ENCODE measurements at regions not wholly inside any gene's neighbourhood (a gene's known extent, or its start where the extent isn't known, plus 50 kb on each side); places are given as distances from the start of the nearest gene placed in this dataset.

DNA sequence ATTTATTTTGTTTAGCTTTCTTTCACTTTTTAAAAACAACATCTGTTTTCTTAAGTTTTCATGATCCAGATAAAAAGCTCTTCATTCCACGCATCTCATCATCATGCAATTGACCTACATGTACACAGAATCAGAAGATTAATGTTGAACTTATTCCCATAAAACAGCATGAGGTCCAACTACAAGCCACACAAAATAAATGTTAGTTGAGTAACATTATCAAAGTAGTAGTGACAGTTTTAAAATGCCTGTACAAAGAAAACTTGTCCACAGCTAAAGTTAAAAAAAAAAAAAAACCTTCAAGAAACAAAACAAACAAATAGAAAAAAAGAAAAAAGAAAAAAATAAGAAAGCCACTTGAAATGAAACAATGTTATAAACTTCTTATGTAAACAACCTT, 846.3 kb downstream of the TLE1 start:
- 96% methylated on average over 1 of the region's 1 CpG for WGBS
- DNase-seq (ENCODE audit: low read depth in 6 of 9, low spot score in 9 of 9) = no peak
- H3K4me3 ChIP-seq (ENCODE audit: low read length in 2 of 2) = no peak overlapping the region
- no peaks in the 10 kb centered on the region for H3K4me1 ChIP-seq (ENCODE audit: control insufficient read depth in 2 of 2, insufficient read depth in 2 of 2, low read length in 2 of 2)
- H3K9me3 ChIP-seq (ENCODE audit: control insufficient read depth in 2 of 2, insufficient read depth in 1 of 2, low read length in 1 of 2) = no peaks in the 10 kb centered on the region
- H3K36me3 ChIP-seq (ENCODE audit: control insufficient read depth in 2 of 2, insufficient read depth in 2 of 2, low read length in 1 of 2) = no peaks in the 10 kb centered on the region
- H3K27ac ChIP-seq (ENCODE audit: low read depth in 1 of 2, low read length in 1 of 2) = no peak overlapping the region
- no peaks in the 10 kb centered on the region for H3K27me3 ChIP-seq (ENCODE audit: control insufficient read depth in 2 of 2, insufficient read depth in 1 of 2, low read length in 1 of 2)

DNA sequence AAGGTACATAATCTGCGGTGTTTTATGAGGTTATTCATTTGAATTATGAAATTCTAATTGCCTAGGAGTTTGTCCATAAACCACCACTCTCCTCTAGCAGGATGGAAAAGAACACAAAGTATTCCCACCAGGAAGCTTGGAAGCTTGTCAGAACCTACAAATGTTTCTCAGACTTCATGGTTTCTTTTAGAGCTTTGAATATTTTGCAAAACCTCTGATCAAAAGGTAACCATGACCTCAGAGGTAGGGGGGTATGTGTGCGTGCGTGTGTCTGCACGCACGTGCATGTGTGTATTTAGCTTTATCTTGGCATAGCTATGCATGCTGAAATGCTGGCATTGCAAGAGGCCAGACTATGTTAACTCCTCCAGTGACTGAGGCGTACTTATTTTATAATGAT, 847.0 kb downstream of the TLE1 start:
- Histone ChIP-seq H3K4me1 (ENCODE audit: control insufficient read depth in 2 of 2, insufficient read depth in 2 of 2, low read length in 2 of 2) (no peaks in the 10 kb centered on the region), H3K27ac (ENCODE audit: low read depth in 1 of 2, low read length in 1 of 2) (no peak overlapping the region), H3K27me3 (ENCODE audit: control insufficient read depth in 2 of 2, insufficient read depth in 1 of 2, low read length in 1 of 2) (no peaks in the 10 kb centered on the region), H3K4me3 (ENCODE audit: low read length in 2 of 2) (no peak overlapping the region), H3K9me3 (ENCODE audit: control insufficient read depth in 2 of 2, insufficient read depth in 1 of 2, low read length in 1 of 2) (no peaks in the 10 kb centered on the region), H3K36me3 (ENCODE audit: control insufficient read depth in 2 of 2, insufficient read depth in 2 of 2, low read length in 1 of 2) (no peaks in the 10 kb centered on the region)
- 93% methylated on average over 6 of the region's 6 CpGs for WGBS
- DNase-seq (ENCODE audit: low read depth in 6 of 9, low spot score in 9 of 9) = peak in 1 of 9 donors; percentile 0

DNA sequence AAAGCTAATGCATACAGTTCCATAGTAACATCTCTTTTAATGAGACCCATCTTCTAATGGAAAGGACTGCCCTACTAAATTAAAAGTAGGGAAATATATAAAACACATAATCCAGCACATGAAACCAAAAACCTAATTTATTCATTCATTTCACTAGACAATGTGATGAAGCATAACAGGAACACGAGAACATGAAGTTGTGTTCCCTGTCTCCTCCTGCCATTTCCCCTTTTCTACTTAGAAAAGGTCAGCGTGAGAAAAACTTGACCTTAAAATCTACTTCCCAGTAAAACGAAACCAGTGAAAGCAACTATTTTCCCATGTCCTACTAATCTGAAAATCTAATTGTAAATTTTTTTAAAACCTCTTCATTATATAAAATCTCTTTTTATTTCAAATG, 847.5 kb downstream of the TLE1 start:
- no peaks in the 10 kb centered on the region for H3K4me1 ChIP-seq (ENCODE audit: control insufficient read depth in 2 of 2, insufficient read depth in 2 of 2, low read length in 2 of 2)
- no peaks in the 10 kb centered on the region for H3K27me3 ChIP-seq (ENCODE audit: control insufficient read depth in 2 of 2, insufficient read depth in 1 of 2, low read length in 1 of 2)
- H3K36me3 ChIP-seq (ENCODE audit: control insufficient read depth in 2 of 2, insufficient read depth in 2 of 2, low read length in 1 of 2) = no peaks in the 10 kb centered on the region
- H3K27ac ChIP-seq (ENCODE audit: low read depth in 1 of 2, low read length in 1 of 2) = no peak overlapping the region
- H3K4me3 ChIP-seq (ENCODE audit: low read length in 2 of 2) = no peak overlapping the region
- H3K9me3 ChIP-seq (ENCODE audit: control insufficient read depth in 2 of 2, insufficient read depth in 1 of 2, low read length in 1 of 2) = no peaks in the 10 kb centered on the region
- WGBS = 51% methylated on average over 3 of the region's 3 CpGs
- DNase-seq (ENCODE audit: low read depth in 6 of 9, low spot score in 9 of 9) = no peak

DNA sequence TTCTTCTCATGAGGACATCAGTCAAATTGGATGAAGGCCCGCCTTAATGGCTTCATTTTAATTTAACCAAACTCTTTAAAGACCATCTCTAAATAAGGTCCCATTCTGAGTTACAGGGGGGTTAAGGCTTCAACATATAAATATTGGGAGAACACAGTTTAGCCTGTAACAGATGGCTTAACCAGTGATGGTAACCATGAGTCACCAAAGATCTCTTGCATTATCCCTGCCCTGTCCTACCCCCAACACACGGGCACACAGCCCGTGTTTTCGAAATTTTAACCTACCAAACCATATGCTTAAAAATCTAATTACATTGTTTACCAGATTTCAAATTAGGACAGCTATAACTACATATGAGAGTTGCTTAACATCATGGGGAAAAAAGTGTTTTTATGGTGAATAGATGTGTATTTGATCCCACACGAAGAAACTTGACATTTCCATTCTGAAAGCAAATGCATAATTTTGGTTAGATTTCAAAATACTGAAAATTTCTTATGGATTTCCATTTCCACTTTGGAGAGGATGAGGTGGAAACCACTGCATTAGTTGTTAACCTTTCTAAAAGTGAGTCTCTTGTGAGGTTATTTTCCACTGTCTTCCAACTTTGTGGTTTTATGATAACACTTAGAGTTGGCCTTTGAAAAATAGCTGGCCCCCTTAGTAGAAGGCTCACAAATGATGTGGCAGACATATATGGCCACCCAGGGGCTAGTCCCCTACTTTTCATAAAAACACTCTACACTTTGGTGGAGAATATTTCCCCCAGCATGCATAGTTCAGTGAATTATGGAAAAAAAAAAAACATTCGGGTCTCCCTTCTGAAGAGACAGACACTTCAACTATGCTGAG, 849.3 kb downstream of the TLE1 start:
- Histone ChIP-seq H3K4me1 (ENCODE audit: control insufficient read depth in 2 of 2, insufficient read depth in 2 of 2, low read length in 2 of 2) (no peaks in the 10 kb centered on the region), H3K27ac (ENCODE audit: low read depth in 1 of 2, low read length in 1 of 2) (no peak overlapping the region), H3K4me3 (ENCODE audit: low read length in 2 of 2) (no peak overlapping the region), H3K27me3 (ENCODE audit: control insufficient read depth in 2 of 2, insufficient read depth in 1 of 2, low read length in 1 of 2) (no peaks in the 10 kb centered on the region), H3K36me3 (ENCODE audit: control insufficient read depth in 2 of 2, insufficient read depth in 2 of 2, low read length in 1 of 2) (no peaks in the 10 kb centered on the region), H3K9me3 (ENCODE audit: control insufficient read depth in 2 of 2, insufficient read depth in 1 of 2, low read length in 1 of 2) (no peaks in the 10 kb centered on the region)
- WGBS = 93% methylated on average over 6 of the region's 6 CpGs
- DNase-seq (ENCODE audit: low read depth in 6 of 9, low spot score in 9 of 9) = no peak

DNA sequence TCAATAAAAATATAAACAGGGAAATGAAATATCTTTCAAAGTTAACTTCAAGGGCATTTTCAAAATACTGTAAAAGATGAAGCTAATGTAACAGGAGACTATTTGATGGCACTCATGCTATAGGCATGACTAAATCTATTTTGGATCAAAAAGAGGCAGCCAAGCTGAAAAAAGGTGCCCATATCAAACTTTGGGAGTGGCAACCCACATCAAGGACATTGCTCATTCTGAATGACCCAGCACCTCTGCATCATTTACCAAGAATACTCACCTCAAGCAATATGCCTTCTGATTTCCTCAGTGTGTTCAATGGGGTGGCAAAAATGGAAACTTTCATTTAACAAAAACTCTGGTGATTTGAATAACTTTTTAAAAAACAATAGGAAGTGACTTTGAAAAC, 853.3 kb downstream of the TLE1 start:
- no peaks in the 10 kb centered on the region for H3K4me1 ChIP-seq (ENCODE audit: control insufficient read depth in 2 of 2, insufficient read depth in 2 of 2, low read length in 2 of 2)
- H3K4me3 ChIP-seq (ENCODE audit: low read length in 2 of 2) = no peak overlapping the region

DNA sequence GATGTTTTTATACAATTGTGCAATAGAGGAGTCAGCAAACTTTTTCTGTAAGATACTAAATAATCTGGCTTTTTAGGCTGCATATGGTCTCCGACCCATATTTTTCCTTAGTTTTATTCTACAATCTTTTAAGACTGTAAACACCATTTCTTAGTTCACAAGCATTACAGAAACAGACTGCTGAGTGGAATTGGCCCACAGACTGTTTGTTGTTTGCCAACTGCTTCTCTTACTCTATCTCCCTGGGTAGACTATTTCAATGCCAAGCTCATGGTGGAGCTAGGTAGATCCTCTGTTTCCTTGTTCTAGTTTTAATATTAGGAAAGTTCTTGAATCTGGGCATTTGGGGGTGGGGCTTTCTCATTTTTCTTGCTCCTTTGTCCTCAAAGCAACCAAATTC, 857.6 kb downstream of the TLE1 start:
- no peaks in the 10 kb centered on the region for H3K4me1 ChIP-seq (ENCODE audit: control insufficient read depth in 2 of 2, insufficient read depth in 2 of 2, low read length in 2 of 2)
- no peaks in the 10 kb centered on the region for H3K36me3 ChIP-seq (ENCODE audit: control insufficient read depth in 2 of 2, insufficient read depth in 2 of 2, low read length in 1 of 2)
- H3K27ac ChIP-seq (ENCODE audit: low read depth in 1 of 2, low read length in 1 of 2) = no peak overlapping the region
- no peaks in the 10 kb centered on the region for H3K27me3 ChIP-seq (ENCODE audit: control insufficient read depth in 2 of 2, insufficient read depth in 1 of 2, low read length in 1 of 2)
- DNase-seq (ENCODE audit: low read depth in 6 of 9, low spot score in 9 of 9) = no peak
- WGBS = 94% methylated on average over 1 of the region's 1 CpG
- H3K9me3 ChIP-seq (ENCODE audit: control insufficient read depth in 2 of 2, insufficient read depth in 1 of 2, low read length in 1 of 2) = no peaks in the 10 kb centered on the region
- H3K4me3 ChIP-seq (ENCODE audit: low read length in 2 of 2) = no peak overlapping the region

More for the DNA sequence above, 853.3 kb downstream of the TLE1 start:
- no peaks in the 10 kb centered on the region for H3K9me3 ChIP-seq (ENCODE audit: control insufficient read depth in 2 of 2, insufficient read depth in 1 of 2, low read length in 1 of 2)
- no peaks in the 10 kb centered on the region for H3K36me3 ChIP-seq (ENCODE audit: control insufficient read depth in 2 of 2, insufficient read depth in 2 of 2, low read length in 1 of 2)
- no peaks in the 10 kb centered on the region for H3K27me3 ChIP-seq (ENCODE audit: control insufficient read depth in 2 of 2, insufficient read depth in 1 of 2, low read length in 1 of 2)
- H3K27ac ChIP-seq (ENCODE audit: low read depth in 1 of 2, low read length in 1 of 2) = no peak overlapping the region
- no peak for DNase-seq (ENCODE audit: low read depth in 6 of 9, low spot score in 9 of 9)

DNA sequence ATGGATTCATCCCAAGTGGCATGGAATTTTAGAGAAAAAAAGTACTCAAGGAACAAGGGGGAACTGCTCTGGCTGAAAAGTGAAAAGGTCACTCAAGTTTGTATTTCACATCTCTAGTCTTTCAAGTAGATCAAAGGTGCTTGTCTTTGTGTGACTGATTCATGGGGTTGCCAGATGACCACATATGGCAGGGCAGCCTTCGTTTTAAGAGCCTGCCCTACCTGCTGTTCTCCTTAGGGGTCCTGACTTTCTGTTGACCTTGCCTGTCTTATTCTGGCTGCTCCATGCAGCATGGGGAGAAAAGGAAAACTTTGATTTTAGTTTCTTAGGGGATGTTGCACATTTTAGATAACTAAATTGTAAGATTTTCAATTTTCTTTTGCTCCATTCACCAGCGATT, 877.7 kb downstream of the TLE1 start:
- no peak overlapping the region for H3K27ac ChIP-seq (ENCODE audit: low read depth in 1 of 2, low read length in 1 of 2)
- H3K27me3 ChIP-seq (ENCODE audit: control insufficient read depth in 2 of 2, insufficient read depth in 1 of 2, low read length in 1 of 2) = no peaks in the 10 kb centered on the region
- H3K9me3 ChIP-seq (ENCODE audit: control insufficient read depth in 2 of 2, insufficient read depth in 1 of 2, low read length in 1 of 2) = no peaks in the 10 kb centered on the region
- no peak overlapping the region for H3K4me3 ChIP-seq (ENCODE audit: low read length in 2 of 2)
- DNase-seq (ENCODE audit: low read depth in 6 of 9, low spot score in 9 of 9) = no peak
- no peaks in the 10 kb centered on the region for H3K4me1 ChIP-seq (ENCODE audit: control insufficient read depth in 2 of 2, insufficient read depth in 2 of 2, low read length in 2 of 2)
- 71% methylated on average over 2 of the region's 2 CpGs for WGBS
- no peaks in the 10 kb centered on the region for H3K36me3 ChIP-seq (ENCODE audit: control insufficient read depth in 2 of 2, insufficient read depth in 2 of 2, low read length in 1 of 2)

DNA sequence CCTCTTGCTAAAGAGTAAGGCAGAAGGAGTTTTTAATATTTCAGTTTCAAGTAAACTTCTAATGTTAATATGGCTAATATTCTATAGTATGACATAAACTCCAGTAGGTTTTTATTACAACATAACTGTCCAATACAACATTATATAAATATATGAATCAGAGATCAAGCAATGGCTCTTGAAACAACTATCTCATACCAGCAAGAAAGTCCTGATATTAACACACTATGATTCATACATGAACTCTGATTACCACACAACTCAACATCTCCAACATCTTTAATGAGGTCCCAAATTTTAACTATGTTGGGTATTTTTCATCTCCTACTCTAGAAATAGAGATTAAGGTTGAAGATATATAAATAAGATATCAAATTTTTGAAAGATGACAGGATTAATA, 878.3 kb downstream of the TLE1 start:
- Histone ChIP-seq H3K9me3 (ENCODE audit: control insufficient read depth in 2 of 2, insufficient read depth in 1 of 2, low read length in 1 of 2) (no peaks in the 10 kb centered on the region), H3K36me3 (ENCODE audit: control insufficient read depth in 2 of 2, insufficient read depth in 2 of 2, low read length in 1 of 2) (no peaks in the 10 kb centered on the region), H3K27ac (ENCODE audit: low read depth in 1 of 2, low read length in 1 of 2) (no peak overlapping the region), H3K27me3 (ENCODE audit: control insufficient read depth in 2 of 2, insufficient read depth in 1 of 2, low read length in 1 of 2) (no peaks in the 10 kb centered on the region), H3K4me1 (ENCODE audit: control insufficient read depth in 2 of 2, insufficient read depth in 2 of 2, low read length in 2 of 2) (no peaks in the 10 kb centered on the region), H3K4me3 (ENCODE audit: low read length in 2 of 2) (no peak overlapping the region)
- no peak for DNase-seq (ENCODE audit: low read depth in 6 of 9, low spot score in 9 of 9)

DNA sequence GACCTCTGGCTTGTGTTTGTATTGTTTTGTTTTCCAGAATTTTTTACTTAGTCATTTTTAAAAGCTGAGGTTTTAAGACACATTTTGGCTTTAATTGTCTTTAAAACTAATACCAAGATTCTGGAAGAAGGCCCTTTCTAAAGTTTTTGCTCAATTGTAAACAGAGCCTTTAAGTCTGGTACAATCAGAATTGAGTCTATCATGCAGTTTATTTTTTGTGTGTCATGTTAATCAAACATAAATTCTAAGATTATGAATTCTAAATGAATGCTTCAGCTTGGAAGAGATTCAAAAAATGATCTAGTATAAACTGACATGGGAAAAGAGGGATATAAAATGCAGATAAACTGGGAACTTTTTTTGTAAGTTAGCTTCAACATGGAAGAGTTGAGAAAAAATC, 882.7 kb downstream of the TLE1 start:
- Histone ChIP-seq H3K9me3 (ENCODE audit: control insufficient read depth in 2 of 2, insufficient read depth in 1 of 2, low read length in 1 of 2) (no peaks in the 10 kb centered on the region), H3K27me3 (ENCODE audit: control insufficient read depth in 2 of 2, insufficient read depth in 1 of 2, low read length in 1 of 2) (no peaks in the 10 kb centered on the region), H3K4me3 (ENCODE audit: low read length in 2 of 2) (no peak overlapping the region), H3K27ac (ENCODE audit: low read depth in 1 of 2, low read length in 1 of 2) (no peak overlapping the region), H3K4me1 (ENCODE audit: control insufficient read depth in 2 of 2, insufficient read depth in 2 of 2, low read length in 2 of 2) (no peaks in the 10 kb centered on the region), H3K36me3 (ENCODE audit: control insufficient read depth in 2 of 2, insufficient read depth in 2 of 2, low read length in 1 of 2) (no peaks in the 10 kb centered on the region)
- no peak for DNase-seq (ENCODE audit: low read depth in 6 of 9, low spot score in 9 of 9)
